ENCODE measurements at regions not wholly inside any gene's neighbourhood (a gene's known extent, or its start where the extent isn't known, plus 50 kb on each side); places are given as distances from the start of the nearest gene placed in this dataset.

- H3K27ac Mint-ChIP-seq, result no peak overlapping the region
- no peaks in the 10 kb centered on the region for H3K4me1 Mint-ChIP-seq
- POLR2A ChIA-PET, result no interaction called here
- ATAC-seq (ENCODE audit: low read depth) (no peak), DNase-seq (no peak)
- H3K4me3 Mint-ChIP-seq, result no peak overlapping the region
- H3K27me3 Mint-ChIP-seq, result no peaks in the 10 kb centered on the region
- H3K9me3 Mint-ChIP-seq, result no peaks in the 10 kb centered on the region
- no peaks in the 10 kb centered on the region for H3K36me3 Mint-ChIP-seq
Measured at GRCh38 chr2:219916281-219916680, 288.9 kb downstream of the SLC4A3 start.

GRCh38 chr2:219916726-219917440 lies 289.5 kb downstream of the SLC4A3 start:
- Mint-ChIP-seq H3K27me3 (no peaks in the 10 kb centered on the region), H3K27ac (no peak overlapping the region), H3K9me3 (no peaks in the 10 kb centered on the region), H3K4me1 (no peaks in the 10 kb centered on the region), H3K4me3 (no peak overlapping the region), H3K36me3 (no peaks in the 10 kb centered on the region)
- POLR2A ChIA-PET, result no interaction called here
- no peak for DNase-seq
- no peak for ATAC-seq (ENCODE audit: low read depth)

- POLR2A ChIA-PET, result no interaction called here
- Mint-ChIP-seq H3K4me1 (no peaks in the 10 kb centered on the region), H3K27ac (no peak overlapping the region), H3K9me3 (no peaks in the 10 kb centered on the region), H3K4me3 (no peak overlapping the region), H3K36me3 (no peaks in the 10 kb centered on the region), H3K27me3 (peaks cover 1% of the 10 kb centered on the region)
- ATAC-seq (ENCODE audit: low read depth) (no peak), DNase-seq (no peak)
Measured at GRCh38 chr2:219918254-219918653, 290.8 kb downstream of the SLC4A3 start.

- Mint-ChIP-seq H3K4me3 (no peak overlapping the region), H3K27ac (no peak overlapping the region), H3K36me3 (no peaks in the 10 kb centered on the region), H3K4me1 (no peaks in the 10 kb centered on the region), H3K27me3 (peaks cover 2% of the 10 kb centered on the region), H3K9me3 (no peaks in the 10 kb centered on the region)
- POLR2A ChIA-PET, result no interaction called here
- no peak for ATAC-seq (ENCODE audit: low read depth)
- no peak for DNase-seq
Measured at GRCh38 chr2:219918944-219919343, 291.5 kb downstream of the SLC4A3 start.

GRCh38 chr2:219919506-219919905 lies 292.1 kb downstream of the SLC4A3 start:
- H3K27ac Mint-ChIP-seq, result no peak overlapping the region
- DNase-seq, result no peak
- H3K9me3 Mint-ChIP-seq, result no peaks in the 10 kb centered on the region
- peaks cover 2% of the 10 kb centered on the region for H3K27me3 Mint-ChIP-seq
- no peaks in the 10 kb centered on the region for H3K36me3 Mint-ChIP-seq
- no peak for ATAC-seq (ENCODE audit: low read depth)
- H3K4me1 Mint-ChIP-seq, result no peaks in the 10 kb centered on the region
- POLR2A ChIA-PET, result no interaction called here
- no peak overlapping the region for H3K4me3 Mint-ChIP-seq

- no peak for DNase-seq
- H3K36me3 Mint-ChIP-seq, result no peaks in the 10 kb centered on the region
- POLR2A ChIA-PET, result no interaction called here
Measured at GRCh38 chr2:219929835-219930234, 302.4 kb downstream of the SLC4A3 start.

GRCh38 chr2:219939647-219940046 lies 312.2 kb downstream of the SLC4A3 start:
- no peaks in the 10 kb centered on the region for H3K9me3 Mint-ChIP-seq
- ATAC-seq (ENCODE audit: low read depth), result no peak
- no peak overlapping the region for H3K27ac Mint-ChIP-seq
- H3K4me1 Mint-ChIP-seq, result no peaks in the 10 kb centered on the region
- DNase-seq, result no peak
- no peaks in the 10 kb centered on the region for H3K36me3 Mint-ChIP-seq
- no peak overlapping the region for H3K4me3 Mint-ChIP-seq
- H3K27me3 Mint-ChIP-seq, result no peaks in the 10 kb centered on the region
- POLR2A ChIA-PET, result no interaction called here

More at GRCh38 chr2:219929835-219930234, 302.4 kb downstream of the SLC4A3 start:
- H3K4me1 Mint-ChIP-seq, result no peaks in the 10 kb centered on the region
- ATAC-seq (ENCODE audit: low read depth), result no peak
- peaks cover 3% of the 10 kb centered on the region for H3K27me3 Mint-ChIP-seq
- H3K27ac Mint-ChIP-seq, result no peak overlapping the region
- H3K4me3 Mint-ChIP-seq, result no peak overlapping the region
- no peaks in the 10 kb centered on the region for H3K9me3 Mint-ChIP-seq

- no peak overlapping the region for H3K27ac Mint-ChIP-seq
- no peak for ATAC-seq (ENCODE audit: low read depth)
- no peaks in the 10 kb centered on the region for H3K27me3 Mint-ChIP-seq
- H3K36me3 Mint-ChIP-seq, result no peaks in the 10 kb centered on the region
- POLR2A ChIA-PET, result no interaction called here
- no peaks in the 10 kb centered on the region for H3K4me1 Mint-ChIP-seq
- no peaks in the 10 kb centered on the region for H3K9me3 Mint-ChIP-seq
- no peak overlapping the region for H3K4me3 Mint-ChIP-seq
- no peak for DNase-seq
Measured at GRCh38 chr2:219944866-219945265, 317.4 kb downstream of the SLC4A3 start.

- Mint-ChIP-seq H3K4me1 (no peaks in the 10 kb centered on the region), H3K27ac (no peak overlapping the region), H3K4me3 (no peak overlapping the region), H3K9me3 (no peaks in the 10 kb centered on the region), H3K27me3 (no peaks in the 10 kb centered on the region), H3K36me3 (no peaks in the 10 kb centered on the region)
- POLR2A ChIA-PET, result no interaction called here
- ATAC-seq (ENCODE audit: low read depth), result no peak
- DNase-seq, result no peak
Measured at GRCh38 chr2:219946021-219946420, 318.6 kb downstream of the SLC4A3 start.

GRCh38 chr2:219946529-219946928 lies 319.1 kb downstream of the SLC4A3 start:
- POLR2A ChIA-PET, result no interaction called here
- no peaks in the 10 kb centered on the region for H3K4me1 Mint-ChIP-seq
- H3K36me3 Mint-ChIP-seq, result no peaks in the 10 kb centered on the region
- no peaks in the 10 kb centered on the region for H3K9me3 Mint-ChIP-seq
- no peak for DNase-seq
- no peak for ATAC-seq (ENCODE audit: low read depth)
- no peaks in the 10 kb centered on the region for H3K27me3 Mint-ChIP-seq
- no peak overlapping the region for H3K27ac Mint-ChIP-seq
- H3K4me3 Mint-ChIP-seq, result no peak overlapping the region

GRCh38 chr2:219947575-219947974 lies 320.1 kb downstream of the SLC4A3 start:
- no peak overlapping the region for H3K27ac Mint-ChIP-seq
- POLR2A ChIA-PET, result no interaction called here
- H3K36me3 Mint-ChIP-seq, result no peaks in the 10 kb centered on the region
- DNase-seq (no peak), ATAC-seq (ENCODE audit: low read depth) (no peak)
- no peak overlapping the region for H3K4me3 Mint-ChIP-seq
- H3K9me3 Mint-ChIP-seq, result no peaks in the 10 kb centered on the region
- H3K4me1 Mint-ChIP-seq, result no peaks in the 10 kb centered on the region
- no peaks in the 10 kb centered on the region for H3K27me3 Mint-ChIP-seq

- Mint-ChIP-seq H3K36me3 (no peaks in the 10 kb centered on the region), H3K4me1 (no peaks in the 10 kb centered on the region), H3K9me3 (no peaks in the 10 kb centered on the region), H3K27me3 (no peaks in the 10 kb centered on the region), H3K27ac (no peak overlapping the region), H3K4me3 (no peak overlapping the region)
- ATAC-seq (ENCODE audit: low read depth) (no peak), DNase-seq (no peak)
- POLR2A ChIA-PET, result no interaction called here
Measured at GRCh38 chr2:219949053-219949452, 321.6 kb downstream of the SLC4A3 start.

GRCh38 chr2:219951099-219951498 lies 323.7 kb downstream of the SLC4A3 start:
- Mint-ChIP-seq H3K4me3 (no peak overlapping the region), H3K27ac (no peak overlapping the region), H3K4me1 (no peaks in the 10 kb centered on the region), H3K9me3 (no peaks in the 10 kb centered on the region), H3K36me3 (no peaks in the 10 kb centered on the region), H3K27me3 (no peaks in the 10 kb centered on the region)
- POLR2A ChIA-PET, result no interaction called here
- DNase-seq, result no peak
- no peak for ATAC-seq (ENCODE audit: low read depth)

GRCh38 chr2:219954331-219954730 lies 326.9 kb downstream of the SLC4A3 start:
- no peak overlapping the region for H3K4me3 Mint-ChIP-seq
- POLR2A ChIA-PET, result no interaction called here
- ATAC-seq (ENCODE audit: low read depth) (no peak), DNase-seq (no peak)
- no peak overlapping the region for H3K27ac Mint-ChIP-seq
- H3K36me3 Mint-ChIP-seq, result no peaks in the 10 kb centered on the region
- H3K4me1 Mint-ChIP-seq, result no peaks in the 10 kb centered on the region
- H3K27me3 Mint-ChIP-seq, result no peaks in the 10 kb centered on the region
- no peaks in the 10 kb centered on the region for H3K9me3 Mint-ChIP-seq

- ATAC-seq (ENCODE audit: low read depth), result no peak
- POLR2A ChIA-PET, result no interaction called here
- H3K36me3 Mint-ChIP-seq, result no peaks in the 10 kb centered on the region
- no peaks in the 10 kb centered on the region for H3K27me3 Mint-ChIP-seq
- no peak overlapping the region for H3K4me3 Mint-ChIP-seq
- H3K9me3 Mint-ChIP-seq, result no peaks in the 10 kb centered on the region
- no peak for DNase-seq
- H3K27ac Mint-ChIP-seq, result no peak overlapping the region
- no peaks in the 10 kb centered on the region for H3K4me1 Mint-ChIP-seq
Measured at GRCh38 chr2:219957820-219958219, 330.4 kb downstream of the SLC4A3 start.
